Calu3 (cell line): ENCODE measurements at regions not wholly inside any gene's neighbourhood (a gene's known extent, or its start where the extent isn't known, plus 50 kb on each side); places are given as distances from the start of the nearest gene placed in this dataset.

Experiments used
- BruUV-seq: library from RNA; stranded (reverse); fragments of 400-500 nt; replicated peaks from 2 replicates; lab custom pipeline; 2021; lab: Mats Ljungman, UMichigan
- CTCF ChIA-PET: fragments of 300-600 bp; sonication (Branson Sonifier 250); formaldehyde crosslinking; loops from one replicate; lab custom pipeline; 2022; ENCODE audit warnings: antibody characterized with exemption; lab: Charles Lee
- DNase-seq: peaks from one replicate; pipeline ENCODE4 v3.0.0; 2022
- H3K27ac Mint-ChIP-seq: one replicate; pipeline ENCODE4 v1.8.0; 2022; ENCODE audit warnings: mixed read lengths; ENCODE audit not compliant: unreplicated experiment
- H3K27me3 Mint-ChIP-seq: one replicate; pipeline ENCODE4 v1.8.0; 2022; ENCODE audit warnings: mixed read lengths; ENCODE audit not compliant: unreplicated experiment
- H3K36me3 Mint-ChIP-seq: one replicate; pipeline ENCODE4 v1.8.0; 2022; ENCODE audit warnings: mild to moderate bottlenecking, moderate library complexity, mixed read lengths; ENCODE audit not compliant: insufficient read depth, unreplicated experiment
- H3K4me1 Mint-ChIP-seq: one replicate; pipeline ENCODE4 v1.8.0; 2022; ENCODE audit warnings: mild to moderate bottlenecking, low read depth, mixed read lengths; ENCODE audit not compliant: unreplicated experiment
- H3K4me3 Mint-ChIP-seq: one replicate; pipeline ENCODE4 v1.8.0; 2022; ENCODE audit warnings: mild to moderate bottlenecking, low read depth, moderate library complexity, mixed read lengths; ENCODE audit not compliant: unreplicated experiment
- H3K9me3 Mint-ChIP-seq: one replicate; pipeline ENCODE4 v1.8.0; 2022; ENCODE audit warnings: low read depth, mixed read lengths; ENCODE audit not compliant: unreplicated experiment
- intact Hi-C: fragments of 100-400 bp; cut with micrococcal nuclease; formaldehyde crosslinking; loops from one replicate; pipeline ENCODE4 v1.10.0; 2022; ENCODE audit not compliant: unreplicated experiment
- TF ChIP-seq, protein P1 (sequence below): fragments of 200-600 bp; IDR thresholded peaks from one replicate; pipeline ENCODE4 v1.8.0; 2022; ENCODE audit warnings: antibody characterized with exemption; ENCODE audit not compliant: unreplicated experiment

DNA sequence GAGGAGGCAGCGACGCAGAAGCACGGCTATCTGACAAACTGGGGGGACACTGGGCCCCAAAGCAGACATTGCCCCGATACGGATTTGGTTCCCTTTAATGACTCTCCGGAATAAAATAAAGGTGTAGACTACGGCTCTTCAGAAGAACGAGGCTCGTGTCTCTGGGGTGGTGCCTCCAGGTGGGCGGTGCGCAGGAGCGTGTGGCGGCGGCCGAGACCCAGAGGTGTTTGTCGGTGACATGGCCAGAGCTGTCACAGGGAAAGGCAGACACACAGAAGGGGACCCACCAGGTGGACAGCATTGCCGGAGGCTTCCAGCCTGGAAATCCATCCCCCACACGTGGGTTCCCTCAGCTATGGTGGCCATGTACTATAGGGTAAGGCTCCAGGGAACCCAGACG is 366.0 kb downstream of the BRD1 start:
- TF ChIP-seq, protein P1, sequence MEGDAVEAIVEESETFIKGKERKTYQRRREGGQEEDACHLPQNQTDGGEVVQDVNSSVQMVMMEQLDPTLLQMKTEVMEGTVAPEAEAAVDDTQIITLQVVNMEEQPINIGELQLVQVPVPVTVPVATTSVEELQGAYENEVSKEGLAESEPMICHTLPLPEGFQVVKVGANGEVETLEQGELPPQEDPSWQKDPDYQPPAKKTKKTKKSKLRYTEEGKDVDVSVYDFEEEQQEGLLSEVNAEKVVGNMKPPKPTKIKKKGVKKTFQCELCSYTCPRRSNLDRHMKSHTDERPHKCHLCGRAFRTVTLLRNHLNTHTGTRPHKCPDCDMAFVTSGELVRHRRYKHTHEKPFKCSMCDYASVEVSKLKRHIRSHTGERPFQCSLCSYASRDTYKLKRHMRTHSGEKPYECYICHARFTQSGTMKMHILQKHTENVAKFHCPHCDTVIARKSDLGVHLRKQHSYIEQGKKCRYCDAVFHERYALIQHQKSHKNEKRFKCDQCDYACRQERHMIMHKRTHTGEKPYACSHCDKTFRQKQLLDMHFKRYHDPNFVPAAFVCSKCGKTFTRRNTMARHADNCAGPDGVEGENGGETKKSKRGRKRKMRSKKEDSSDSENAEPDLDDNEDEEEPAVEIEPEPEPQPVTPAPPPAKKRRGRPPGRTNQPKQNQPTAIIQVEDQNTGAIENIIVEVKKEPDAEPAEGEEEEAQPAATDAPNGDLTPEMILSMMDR = no peak
- Mint-ChIP-seq H3K4me3 (no peak overlapping the region), H3K4me1 (peaks cover 5% of the 10 kb centered on the region), H3K36me3 (no peaks in the 10 kb centered on the region), H3K27me3 (peaks cover 48% of the 10 kb centered on the region), H3K27ac (no peak overlapping the region), H3K9me3 (peaks cover 3% of the 10 kb centered on the region)
- CTCF ChIA-PET = no interaction called here
- DNase-seq = no peak
- intact Hi-C loops = no loop called here
- no TSS peak for BruUV-seq

DNA sequence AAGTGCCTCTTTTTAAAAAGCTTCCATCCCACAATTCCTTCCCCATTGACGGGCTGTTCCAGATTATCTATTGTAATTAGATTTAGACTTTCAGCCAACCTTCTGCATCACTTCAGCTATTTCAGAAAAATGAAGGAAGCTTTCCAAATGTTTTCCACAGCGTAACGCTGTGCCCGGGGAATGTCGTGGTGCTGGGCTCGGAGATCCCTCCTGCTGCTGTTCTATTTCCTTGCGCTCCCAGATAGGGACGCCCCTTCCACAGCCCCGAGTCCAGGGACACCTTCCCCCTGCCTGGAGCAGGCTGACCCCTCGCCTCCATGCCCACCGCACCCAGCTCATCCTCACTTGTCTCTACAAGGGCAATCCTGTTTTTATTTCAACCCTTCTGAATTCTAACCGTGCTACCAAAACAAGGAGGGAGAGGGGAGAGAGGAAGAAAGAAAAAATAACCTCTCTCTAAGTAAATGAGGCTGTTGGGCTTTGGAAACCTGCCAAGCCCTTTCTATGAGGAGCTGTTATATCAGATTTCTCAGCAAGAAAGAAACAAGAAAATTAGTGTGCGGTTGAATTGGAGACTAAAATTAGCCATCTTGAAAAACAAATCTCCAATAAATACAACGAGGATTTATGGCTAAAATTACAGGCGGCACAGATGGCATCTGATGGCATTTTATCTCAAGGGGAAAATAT is 366.9 kb downstream of the BRD1 start:
- DNase-seq = no peak
- H3K9me3 Mint-ChIP-seq = peaks cover 3% of the 10 kb centered on the region
- peaks cover 9% of the 10 kb centered on the region for H3K4me1 Mint-ChIP-seq
- no peaks in the 10 kb centered on the region for H3K36me3 Mint-ChIP-seq
- H3K27ac Mint-ChIP-seq = no peak overlapping the region
- no TSS peak for BruUV-seq
- no peak overlapping the region for H3K4me3 Mint-ChIP-seq
- TF ChIP-seq, protein P1 = no peak
- CTCF ChIA-PET = no interaction called here
- intact Hi-C loops = no loop called here
- peaks cover 56% of the 10 kb centered on the region for H3K27me3 Mint-ChIP-seq

DNA sequence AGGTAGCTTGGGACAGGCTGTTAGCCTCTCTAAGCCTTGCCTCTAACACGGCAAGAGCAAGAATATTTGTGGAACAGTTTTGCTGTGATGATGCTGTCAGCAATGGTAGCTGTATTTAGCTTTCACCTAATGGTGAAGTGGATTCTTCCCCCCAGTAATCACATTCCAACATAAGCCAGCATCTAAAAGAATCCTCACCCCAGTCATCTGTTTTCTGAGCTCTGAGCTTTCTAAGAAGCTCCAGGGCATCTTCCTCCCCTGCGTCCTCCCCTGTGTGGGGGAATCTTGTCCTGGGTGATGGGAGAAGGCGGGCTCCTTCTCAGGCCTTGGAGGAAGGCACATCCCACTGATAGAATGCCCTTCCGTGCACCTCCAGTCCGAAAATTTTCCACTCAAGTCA is 367.6 kb downstream of the BRD1 start:
- peaks cover 3% of the 10 kb centered on the region for H3K9me3 Mint-ChIP-seq
- no peak for DNase-seq
- peaks cover 9% of the 10 kb centered on the region for H3K4me1 Mint-ChIP-seq
- CTCF ChIA-PET = no interaction called here
- H3K27ac Mint-ChIP-seq = no peak overlapping the region
- H3K36me3 Mint-ChIP-seq = no peaks in the 10 kb centered on the region
- intact Hi-C loops = no loop called here
- no peak overlapping the region for H3K4me3 Mint-ChIP-seq
- no TSS peak for BruUV-seq
- H3K27me3 Mint-ChIP-seq = peaks cover 62% of the 10 kb centered on the region
- TF ChIP-seq, protein P1 = no peak

DNA sequence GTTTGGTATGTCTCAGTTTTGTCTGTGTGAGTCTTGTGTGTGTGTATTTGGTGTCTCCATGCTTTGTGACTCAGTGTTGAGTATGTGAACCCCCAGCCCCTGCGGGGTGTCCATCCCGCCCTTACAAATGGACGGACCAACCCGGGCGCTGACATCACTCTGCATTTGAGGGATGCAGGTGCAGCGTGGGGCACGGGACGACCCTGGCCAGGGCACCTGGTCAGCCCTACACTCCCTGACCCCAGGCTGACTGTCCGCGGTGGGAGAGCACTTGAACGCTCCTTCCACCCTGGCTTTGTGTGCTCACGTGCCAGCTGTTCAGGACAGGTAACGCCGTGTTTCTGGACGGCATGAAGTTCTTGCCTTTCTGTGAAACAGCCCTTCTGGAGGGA is 369.0 kb downstream of the BRD1 start:
- TF ChIP-seq, protein P1 = no peak
- H3K9me3 Mint-ChIP-seq = peaks cover 3% of the 10 kb centered on the region

More for the DNA sequence above, 369.0 kb downstream of the BRD1 start:
- Mint-ChIP-seq H3K36me3 (no peaks in the 10 kb centered on the region), H3K27me3 (peaks cover 67% of the 10 kb centered on the region), H3K27ac (no peak overlapping the region), H3K4me3 (no peak overlapping the region), H3K4me1 (peaks cover 9% of the 10 kb centered on the region)
- no peak for DNase-seq
- no TSS peak for BruUV-seq
- intact Hi-C loops = no loop called here
- CTCF ChIA-PET = no interaction called here
